Activated naive CD8-positive, alpha-beta T cell treated with anti-CD3 and anti-CD28 coated beads, Interleukin-2, amount 50 U/mL, for 16 hours (primary cell): ENCODE measurements at regions not wholly inside any gene's neighbourhood (a gene's known extent, or its start where the extent isn't known, plus 50 kb on each side); places are given as distances from the start of the nearest gene placed in this dataset.
"Not testable (repeated sequence)": the region's sequence is repeated elsewhere in the genome, so short reads cannot be mapped to it uniquely, and the experiment has no call there.

ENCODE experiments used
- DNase-seq: peaks from one replicate; pipeline ENCODE4 v3.0.0-alpha.2; 2020; ENCODE audit warnings: low read depth, low spot score

DNA sequence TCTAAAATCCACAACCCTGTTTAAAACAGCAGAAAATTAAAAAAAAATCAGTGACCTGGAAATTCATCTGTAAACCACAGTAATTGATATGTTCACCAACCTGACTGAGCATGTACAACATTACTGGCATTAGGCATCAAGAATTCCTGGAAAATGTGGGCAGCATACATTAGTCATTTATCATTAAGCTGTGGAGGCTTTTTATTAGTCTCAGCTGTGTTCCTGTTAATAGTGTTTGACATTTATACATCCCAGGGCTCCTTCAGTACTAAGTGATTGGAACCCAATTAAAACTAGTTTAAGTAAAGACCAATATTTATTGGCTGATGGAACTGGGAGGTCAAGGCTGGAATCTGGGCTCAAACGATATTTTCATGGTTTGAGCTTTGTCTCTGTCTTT lies 227.3 kb upstream of the GIMD1 start:
- no peak for DNase-seq

- no peak for DNase-seq
Measured at GRCh38 chr4:106594291-106594952, 225.8 kb upstream of the GIMD1 start.

DNA sequence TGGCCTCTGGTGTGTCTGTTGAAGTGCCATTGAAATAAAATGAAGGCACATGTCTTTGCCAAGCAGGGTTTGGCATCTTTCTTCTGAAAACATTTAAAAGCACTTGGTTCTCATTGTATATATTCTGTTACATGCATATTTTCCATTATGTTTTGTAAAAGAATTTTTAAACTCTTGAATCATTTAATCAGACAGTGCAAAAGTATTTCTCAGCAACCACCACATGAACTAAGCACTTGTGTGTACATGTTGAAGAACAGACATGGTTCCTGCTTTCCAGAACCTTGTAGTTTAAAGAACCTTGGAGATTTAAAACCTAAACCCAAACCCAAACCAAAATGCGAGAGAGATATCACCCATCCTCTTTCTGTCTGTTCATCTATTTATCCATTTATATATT lies 220.3 kb upstream of the GIMD1 start:
- DNase-seq: no peak

- no peak for DNase-seq
Measured at GRCh38 chr4:106587558-106587957, 219.0 kb upstream of the GIMD1 start.

DNA sequence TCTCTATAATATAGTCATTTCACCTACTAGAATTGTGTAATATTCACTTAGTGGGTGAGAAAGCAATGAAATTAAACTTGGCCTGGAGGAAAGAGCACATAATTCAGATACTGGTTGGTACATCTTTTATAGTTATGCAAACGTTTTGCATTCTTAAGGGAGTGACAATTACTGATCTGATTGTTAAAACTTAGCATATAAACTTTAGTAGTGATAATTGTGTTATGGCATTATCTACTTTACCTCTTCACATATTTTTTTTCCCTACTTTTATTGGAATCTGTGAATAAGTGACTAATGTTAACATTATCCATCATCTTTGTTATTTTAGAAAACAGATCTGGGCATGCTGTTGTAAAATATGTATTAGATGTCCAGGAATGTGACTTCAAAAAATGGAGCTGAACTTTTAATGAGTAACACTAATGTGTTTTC lies 217.4 kb upstream of the GIMD1 start:
- DNase-seq: no peak

DNA sequence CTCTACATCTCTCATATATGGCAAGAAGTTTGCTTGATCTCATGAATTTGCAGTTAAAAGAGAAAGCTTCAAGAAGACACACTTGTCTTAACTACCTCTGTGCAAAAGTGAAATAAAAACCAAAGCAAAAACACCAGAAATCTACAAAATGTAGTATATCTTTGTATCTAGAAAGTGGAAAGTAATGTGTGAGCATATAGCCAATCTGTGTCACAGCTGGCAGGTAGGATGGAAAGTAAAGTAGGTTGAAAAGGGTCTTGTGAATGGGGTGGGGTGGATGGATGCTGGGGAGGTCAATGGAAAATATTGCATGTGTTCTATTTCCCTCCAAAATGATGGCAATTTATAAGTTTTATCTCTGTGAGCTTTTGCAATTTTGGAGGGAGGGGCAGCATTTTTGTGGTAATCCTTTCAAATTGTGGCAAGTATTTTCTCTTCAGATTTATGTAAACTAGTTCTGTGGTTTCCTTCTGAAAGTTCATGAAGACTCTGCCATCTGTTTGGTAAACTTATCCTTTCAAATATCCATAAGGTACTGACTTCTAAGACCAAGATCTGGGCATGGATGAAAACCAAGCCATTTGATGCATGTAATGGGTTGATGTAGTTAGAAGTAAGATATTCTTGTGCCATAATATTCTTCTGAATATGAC lies 215.9 kb upstream of the GIMD1 start:
- DNase-seq: no peak

GRCh38 chr4:106583567-106583966 lies 215.0 kb upstream of the GIMD1 start:
- no peak for DNase-seq

- no peak for DNase-seq
Measured at GRCh38 chr4:106583108-106583507, 214.5 kb upstream of the GIMD1 start.

DNA sequence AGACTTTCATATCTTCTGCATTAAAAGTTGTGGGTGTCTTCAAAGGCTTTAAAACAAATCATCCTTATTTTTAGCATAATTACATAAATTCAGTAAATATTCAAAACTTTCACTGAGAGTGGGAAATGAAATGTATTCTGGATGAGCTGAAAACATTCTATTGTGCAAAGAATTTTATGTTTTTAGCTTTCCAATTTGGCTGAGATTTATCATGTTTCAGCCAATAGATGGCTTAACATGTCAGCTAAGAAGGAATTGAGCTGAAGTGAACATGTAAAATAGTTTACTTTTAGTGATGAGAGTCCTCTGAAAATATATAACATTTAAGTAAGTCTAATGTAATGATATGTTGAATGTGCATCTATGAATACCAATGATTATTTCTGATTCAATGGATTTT lies 213.5 kb upstream of the GIMD1 start:
- no peak for DNase-seq

- no peak for DNase-seq
Measured at GRCh38 chr4:106579236-106579635, 210.7 kb upstream of the GIMD1 start.

DNA sequence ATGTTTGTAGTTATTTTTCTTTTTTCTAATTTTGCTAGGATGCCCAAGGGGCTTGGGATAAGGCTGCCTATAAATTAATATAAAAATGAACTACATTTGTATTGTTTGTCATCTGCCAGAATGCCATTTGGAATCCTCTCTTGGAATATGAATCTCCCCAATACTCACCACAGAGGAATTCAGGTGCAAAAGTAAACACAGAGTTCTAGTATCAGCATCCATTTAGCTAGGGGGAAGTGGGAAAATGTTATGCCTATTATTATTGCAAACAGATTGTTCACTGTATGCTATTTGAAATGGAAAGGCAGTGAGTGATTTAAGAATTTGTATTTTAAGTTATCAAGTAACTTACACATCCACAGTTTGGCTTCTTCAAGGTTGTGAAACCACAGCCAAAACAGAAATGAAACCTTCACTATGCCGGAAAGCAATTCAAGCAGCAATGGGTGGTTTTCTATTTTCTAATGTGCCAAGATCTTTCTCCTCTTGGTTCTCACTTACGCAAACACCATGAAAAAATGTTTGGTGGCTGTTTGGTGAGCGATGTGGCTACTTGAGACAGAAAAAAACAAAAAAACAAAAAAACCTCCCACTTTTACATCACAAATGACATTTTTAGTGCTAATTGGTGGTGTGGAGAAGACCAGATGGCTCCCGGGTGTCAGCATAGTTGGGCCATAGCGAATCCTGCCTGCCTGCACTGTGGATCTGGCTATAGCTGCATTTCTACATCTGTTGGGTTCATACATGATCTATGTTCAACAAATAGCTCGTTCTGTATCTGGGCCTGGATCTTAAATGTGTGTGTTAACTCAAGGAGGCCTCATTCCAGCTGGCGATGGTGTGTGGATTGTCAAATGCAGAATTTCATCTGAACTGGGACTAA lies 200.8 kb upstream of the GIMD1 start:
- no peak for DNase-seq

DNA sequence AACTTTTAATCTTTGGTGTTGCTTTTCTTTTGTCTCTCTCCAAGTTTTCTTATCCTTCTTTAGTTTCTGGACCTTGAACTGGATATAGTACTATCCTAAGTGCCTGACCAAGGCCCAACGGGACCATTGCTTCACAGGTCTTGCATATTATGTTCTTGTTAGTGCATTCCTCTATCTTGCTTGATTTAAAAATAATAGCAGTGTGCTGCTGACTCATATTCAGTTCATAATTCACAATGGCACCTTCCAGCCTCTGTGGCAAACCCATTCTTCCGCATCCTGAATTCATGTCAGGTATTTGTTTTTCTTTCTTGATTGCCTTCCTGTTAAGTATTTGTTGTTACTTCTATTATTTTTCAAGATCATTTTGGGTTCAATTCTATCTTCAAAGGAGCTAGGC lies 197.1 kb upstream of the GIMD1 start:
- DNase-seq: no peak

DNA sequence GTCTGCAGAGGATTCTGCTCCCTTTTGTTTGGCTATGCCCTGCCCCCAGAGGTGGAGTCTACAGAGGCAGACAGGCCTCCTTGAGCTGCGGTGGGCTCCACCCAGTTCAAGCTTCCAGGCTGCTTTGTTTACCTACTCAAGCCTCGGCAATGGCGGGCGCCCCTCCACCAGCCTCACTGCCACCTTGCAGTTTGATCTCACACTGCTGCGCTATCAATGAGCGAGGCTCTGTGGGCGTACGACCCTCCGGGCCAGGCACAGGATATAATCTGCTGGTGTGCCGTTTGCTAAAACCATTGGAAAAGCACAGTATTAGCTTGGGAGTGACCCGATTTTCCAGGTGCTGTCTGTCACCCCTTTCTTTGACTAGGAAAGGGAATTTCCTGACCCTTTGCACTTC lies 195.1 kb upstream of the GIMD1 start:
- not testable (repeated sequence) for DNase-seq

DNA sequence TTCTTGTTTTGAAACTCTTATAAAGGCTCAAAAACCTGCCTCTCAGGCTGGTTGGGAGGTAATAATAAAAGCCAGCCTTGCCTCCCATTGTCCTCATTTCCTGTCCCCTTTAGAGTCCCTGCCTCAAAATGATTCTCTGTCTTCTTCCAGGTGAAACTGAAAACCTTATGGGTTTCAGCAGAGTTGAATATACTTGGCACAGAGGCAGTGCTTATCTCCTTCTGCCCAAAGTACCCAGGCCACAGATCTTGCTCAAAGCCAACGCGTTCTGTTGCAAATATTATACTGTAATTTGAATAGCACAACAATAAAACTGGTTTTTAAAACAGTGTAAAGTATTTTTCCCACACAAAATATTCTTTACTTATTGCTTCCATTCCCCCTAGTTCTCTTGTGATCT lies 183.1 kb upstream of the GIMD1 start:
- DNase-seq: no peak

- DNase-seq: no peak
Measured at GRCh38 chr4:106548446-106549044, 180.0 kb upstream of the GIMD1 start.

DNA sequence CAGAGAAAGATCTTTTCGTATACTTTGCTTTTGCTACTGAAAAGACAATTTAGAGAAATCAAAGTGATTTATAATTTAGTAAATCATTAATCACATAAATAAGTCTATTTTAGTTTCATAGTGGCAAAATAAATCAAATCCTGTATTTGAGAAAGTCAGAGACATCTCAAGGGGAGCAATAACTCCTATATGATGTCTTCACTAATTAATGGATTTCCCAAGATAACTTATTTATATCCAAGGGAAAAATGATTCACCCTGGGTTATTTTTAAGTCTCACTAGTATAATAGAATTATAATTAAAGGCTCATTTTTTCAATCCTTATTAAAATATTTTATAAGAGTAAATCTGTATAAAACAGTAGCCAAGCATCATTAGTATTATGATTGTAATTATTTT lies 177.8 kb upstream of the GIMD1 start:
- no peak for DNase-seq

GRCh38 chr4:106542609-106543008 lies 174.0 kb upstream of the GIMD1 start:
- DNase-seq: not testable (repeated sequence)

- DNase-seq: no peak
Measured at GRCh38 chr4:106541253-106541652, 172.7 kb upstream of the GIMD1 start.

DNA sequence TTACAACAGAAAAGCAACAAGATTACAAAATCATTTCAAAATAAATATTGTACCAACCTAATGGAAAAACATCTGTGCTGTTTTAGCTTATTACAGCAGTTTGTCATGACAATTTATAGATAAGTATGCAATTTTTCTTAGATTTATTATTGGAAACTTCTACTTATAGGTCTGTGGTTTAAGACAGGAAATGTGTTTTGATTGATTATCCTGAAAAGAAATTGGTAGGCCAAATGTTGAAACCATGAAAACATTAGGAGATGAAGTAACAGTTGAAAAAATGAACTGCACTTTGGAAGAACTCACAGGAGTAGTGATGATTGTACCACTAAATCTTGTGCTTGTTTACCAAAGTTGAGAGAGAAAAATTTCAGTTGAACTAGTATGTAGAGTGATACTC lies 162.2 kb upstream of the GIMD1 start:
- DNase-seq: no peak

- no peak for DNase-seq
Measured at GRCh38 chr4:106530024-106530361, 161.4 kb upstream of the GIMD1 start.

DNA sequence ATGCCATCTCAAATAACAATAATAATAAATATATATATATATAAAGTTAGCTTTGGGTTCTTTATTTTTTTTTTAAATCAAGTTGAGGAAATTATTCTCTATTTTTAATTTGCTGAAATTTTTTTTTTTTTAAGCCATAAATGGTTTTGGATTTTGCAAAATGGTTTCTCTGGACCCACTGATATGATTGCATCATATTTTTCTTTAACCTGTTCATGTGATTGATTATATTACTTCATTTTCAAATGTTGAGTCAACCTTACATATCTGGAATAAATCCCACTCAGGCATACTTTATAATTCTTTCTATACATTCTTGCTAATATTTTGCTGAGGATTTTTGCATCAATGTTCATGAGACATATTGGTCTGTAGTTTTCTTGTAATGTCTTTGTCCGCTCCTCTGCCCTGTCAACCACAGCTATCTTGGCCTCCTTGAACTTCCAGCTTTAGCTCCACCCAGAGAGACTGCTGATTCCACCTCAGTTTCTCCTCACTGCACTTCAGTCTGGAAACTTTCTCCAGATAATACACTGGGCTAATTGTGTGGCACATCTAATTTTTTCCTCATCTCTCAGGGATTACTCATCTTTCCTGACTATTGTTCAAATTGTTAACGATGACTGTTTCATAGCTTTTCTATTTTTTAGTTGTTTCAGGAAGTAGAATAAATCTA lies 160.9 kb upstream of the GIMD1 start:
- DNase-seq: no peak

DNA sequence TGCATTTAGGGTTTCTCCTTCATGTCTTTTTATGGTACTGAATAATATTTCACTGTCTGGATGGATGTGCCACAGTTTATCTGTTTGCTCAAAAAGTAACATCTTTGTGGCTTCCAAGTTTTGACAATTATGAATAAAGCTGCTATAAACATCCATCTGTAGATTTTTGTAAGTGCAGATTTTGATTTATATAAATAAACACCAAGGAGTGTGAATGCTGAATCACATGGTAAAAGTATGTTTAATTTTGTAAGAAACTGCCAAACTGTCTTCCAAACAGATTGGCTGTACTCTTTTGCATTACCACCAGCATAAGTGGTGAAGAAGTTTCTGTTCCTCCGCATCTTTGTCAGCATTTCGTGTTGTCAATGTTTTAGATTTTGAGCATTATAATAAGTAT lies 158.7 kb upstream of the GIMD1 start:
- DNase-seq: no peak
